ENCODE measurements at regions not wholly inside any gene's neighbourhood (a gene's known extent, or its start where the extent isn't known, plus 50 kb on each side); places are given as distances from the start of the nearest gene placed in this dataset.

DNA sequence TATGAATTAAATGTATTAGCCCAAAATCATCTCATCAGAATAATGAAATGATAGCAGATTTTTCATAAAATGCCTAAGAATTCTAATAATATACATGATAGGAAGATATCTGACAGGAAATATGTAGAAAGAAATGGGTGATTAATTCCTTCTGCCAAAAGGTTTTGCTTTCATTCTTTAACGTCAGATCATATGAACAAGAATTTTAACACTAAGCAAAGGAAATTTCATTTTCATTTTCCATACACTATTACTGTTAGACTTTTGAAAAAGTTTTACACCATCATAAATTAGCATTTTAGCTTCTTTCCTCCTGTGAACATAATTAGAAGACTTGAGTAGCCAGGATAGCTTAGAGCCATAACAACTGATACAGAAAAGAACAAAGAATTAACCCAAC lies 1099.9 kb downstream of the NSUN3 start:
- H3K4me3 ChIP-seq (ENCODE audit: low read depth, low read length) = no peak overlapping the region
- TF ChIP-seq, protein P1, sequence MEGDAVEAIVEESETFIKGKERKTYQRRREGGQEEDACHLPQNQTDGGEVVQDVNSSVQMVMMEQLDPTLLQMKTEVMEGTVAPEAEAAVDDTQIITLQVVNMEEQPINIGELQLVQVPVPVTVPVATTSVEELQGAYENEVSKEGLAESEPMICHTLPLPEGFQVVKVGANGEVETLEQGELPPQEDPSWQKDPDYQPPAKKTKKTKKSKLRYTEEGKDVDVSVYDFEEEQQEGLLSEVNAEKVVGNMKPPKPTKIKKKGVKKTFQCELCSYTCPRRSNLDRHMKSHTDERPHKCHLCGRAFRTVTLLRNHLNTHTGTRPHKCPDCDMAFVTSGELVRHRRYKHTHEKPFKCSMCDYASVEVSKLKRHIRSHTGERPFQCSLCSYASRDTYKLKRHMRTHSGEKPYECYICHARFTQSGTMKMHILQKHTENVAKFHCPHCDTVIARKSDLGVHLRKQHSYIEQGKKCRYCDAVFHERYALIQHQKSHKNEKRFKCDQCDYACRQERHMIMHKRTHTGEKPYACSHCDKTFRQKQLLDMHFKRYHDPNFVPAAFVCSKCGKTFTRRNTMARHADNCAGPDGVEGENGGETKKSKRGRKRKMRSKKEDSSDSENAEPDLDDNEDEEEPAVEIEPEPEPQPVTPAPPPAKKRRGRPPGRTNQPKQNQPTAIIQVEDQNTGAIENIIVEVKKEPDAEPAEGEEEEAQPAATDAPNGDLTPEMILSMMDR (IDR thresholded peaks at IDR 0.05; ENCODE audit: low read depth, low read length, missing control alignments) = no peak
- no peak for DNase-seq (ENCODE audit: low read depth)

DNA sequence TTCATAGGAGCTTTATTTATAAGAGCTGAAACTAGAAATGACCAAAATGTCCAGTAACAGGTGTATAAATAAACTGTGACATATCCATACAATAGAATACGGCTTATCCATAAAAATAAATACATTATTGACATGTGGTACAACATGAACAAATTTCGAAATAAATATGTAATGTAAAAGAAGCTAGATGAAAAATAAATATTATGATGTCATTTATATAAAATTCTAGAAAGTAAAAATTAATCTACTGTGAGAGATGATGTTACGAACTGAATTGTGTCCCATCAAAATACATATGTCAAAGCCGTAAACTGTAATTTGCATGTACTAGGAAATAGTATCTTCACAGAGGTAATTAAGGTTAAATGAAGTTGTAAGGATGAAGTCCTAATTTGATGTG lies 1104.9 kb downstream of the NSUN3 start:
- H3K4me3 ChIP-seq (ENCODE audit: low read depth, low read length) = no peak overlapping the region
- TF ChIP-seq, protein P1 (IDR thresholded peaks at IDR 0.05; ENCODE audit: low read depth, low read length, missing control alignments) = no peak
- no peak for DNase-seq (ENCODE audit: low read depth)

DNA sequence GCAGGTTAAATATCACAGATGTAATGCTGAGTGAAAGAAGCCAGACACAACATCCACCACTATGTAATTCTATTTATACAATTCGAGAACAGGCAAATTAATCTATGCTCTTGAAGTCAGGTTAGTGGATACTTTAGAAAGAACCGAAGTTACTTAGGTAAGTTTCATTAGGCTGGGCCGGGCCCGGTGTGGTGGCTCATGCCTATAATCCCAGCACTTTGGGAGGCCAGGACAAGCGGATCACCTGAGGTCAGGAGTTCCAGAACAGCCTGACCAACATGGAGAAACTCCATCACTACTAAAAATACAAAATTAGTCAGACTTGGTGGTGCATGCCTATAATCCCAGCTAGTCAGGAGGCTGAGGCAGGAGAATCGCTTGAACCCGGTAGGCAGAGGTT lies 1105.7 kb downstream of the NSUN3 start:
- TF ChIP-seq, protein P1 (IDR thresholded peaks at IDR 0.05; ENCODE audit: low read depth, low read length, missing control alignments) = no peak

DNA sequence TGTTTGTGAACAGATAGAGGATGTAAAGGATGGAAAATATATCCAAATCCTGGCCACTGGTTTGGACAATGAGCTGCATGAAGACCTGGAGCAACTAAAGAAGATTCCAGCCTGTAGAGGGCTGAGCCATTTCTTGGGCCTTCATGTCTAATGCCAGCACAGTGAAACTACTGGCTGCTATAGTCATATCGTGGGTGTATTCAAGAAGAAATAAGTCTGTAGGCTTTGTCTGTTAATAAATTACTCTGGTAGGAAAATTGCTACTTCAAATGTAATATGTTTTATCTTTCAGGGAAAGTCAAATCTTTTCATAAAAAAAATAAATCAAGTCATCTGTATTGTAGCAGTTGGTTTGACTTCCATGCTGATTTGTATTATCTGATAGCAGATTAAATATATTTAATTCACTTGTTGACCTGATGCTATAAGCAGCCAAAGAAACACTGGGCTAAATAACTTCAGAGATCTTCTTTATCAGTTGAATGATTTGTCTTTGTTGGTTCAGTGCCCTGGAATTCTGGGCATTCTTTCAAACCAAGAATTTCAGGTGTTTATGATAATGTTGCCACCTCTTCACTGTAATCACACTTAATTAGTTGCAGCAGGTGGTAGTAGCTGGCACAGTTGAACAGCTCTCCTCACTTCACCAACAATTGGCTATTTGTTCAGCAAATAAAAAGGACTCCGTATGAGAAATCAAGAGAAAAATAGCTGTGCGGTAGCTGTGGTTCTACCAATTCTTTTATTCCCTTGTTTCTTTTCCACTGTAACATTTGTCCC lies 1109.5 kb downstream of the NSUN3 start:
- H3K4me3 ChIP-seq (ENCODE audit: low read depth, low read length) = no peak overlapping the region
- TF ChIP-seq, protein P1 (IDR thresholded peaks at IDR 0.05; ENCODE audit: low read depth, low read length, missing control alignments) = no peak
- no peak for DNase-seq (ENCODE audit: low read depth)

More for the DNA sequence above, 1105.7 kb downstream of the NSUN3 start:
- no peak overlapping the region for H3K4me3 ChIP-seq (ENCODE audit: low read depth, low read length)
- DNase-seq (ENCODE audit: low read depth) = no peak

DNA sequence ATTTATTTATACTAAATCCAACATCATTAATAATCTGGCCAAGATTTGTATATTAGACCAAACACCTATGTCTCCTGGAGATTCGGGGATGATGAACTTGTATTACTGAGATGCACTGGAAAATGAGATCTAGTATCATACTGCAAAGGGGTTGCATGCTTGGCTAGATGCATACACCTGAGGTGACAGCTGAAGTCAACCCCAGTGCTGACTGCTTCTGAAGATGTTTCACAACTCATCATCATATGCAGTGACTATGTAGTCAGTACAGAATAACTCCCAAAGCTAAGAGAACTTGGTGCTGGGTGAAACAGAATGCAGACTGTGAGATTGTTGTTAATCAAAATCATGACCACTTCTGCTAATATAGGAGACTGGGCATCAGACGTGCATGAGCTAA lies 1114.2 kb downstream of the NSUN3 start:
- TF ChIP-seq, protein P1 (IDR thresholded peaks at IDR 0.05; ENCODE audit: low read depth, low read length, missing control alignments) = no peak
- no peak overlapping the region for H3K4me3 ChIP-seq (ENCODE audit: low read depth, low read length)
- no peak for DNase-seq (ENCODE audit: low read depth)

DNA sequence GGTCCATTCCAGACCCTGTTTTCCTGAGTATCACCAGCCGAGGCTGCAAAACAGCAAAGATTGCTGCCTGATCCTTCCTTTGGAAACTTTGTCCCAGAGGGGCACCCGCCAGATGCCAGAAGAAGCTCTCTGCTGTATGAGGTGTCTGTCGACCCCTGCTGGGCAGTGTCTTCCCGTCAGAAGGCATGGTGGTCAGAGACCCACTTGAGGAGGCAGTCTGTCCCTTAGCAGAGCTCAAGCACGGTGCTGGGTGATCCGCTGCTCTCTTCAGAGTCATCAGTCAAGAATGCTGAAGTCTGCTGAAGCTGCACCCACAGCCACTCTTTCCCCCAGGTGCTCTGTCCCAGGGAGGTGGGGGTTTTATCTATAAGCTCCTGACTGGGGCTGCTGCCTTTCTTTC lies 1121.2 kb downstream of the NSUN3 start:
- TF ChIP-seq, protein P1 (IDR thresholded peaks at IDR 0.05; ENCODE audit: low read depth, low read length, missing control alignments) = no peak
- no peak overlapping the region for H3K4me3 ChIP-seq (ENCODE audit: low read depth, low read length)
- no peak for DNase-seq (ENCODE audit: low read depth)

DNA sequence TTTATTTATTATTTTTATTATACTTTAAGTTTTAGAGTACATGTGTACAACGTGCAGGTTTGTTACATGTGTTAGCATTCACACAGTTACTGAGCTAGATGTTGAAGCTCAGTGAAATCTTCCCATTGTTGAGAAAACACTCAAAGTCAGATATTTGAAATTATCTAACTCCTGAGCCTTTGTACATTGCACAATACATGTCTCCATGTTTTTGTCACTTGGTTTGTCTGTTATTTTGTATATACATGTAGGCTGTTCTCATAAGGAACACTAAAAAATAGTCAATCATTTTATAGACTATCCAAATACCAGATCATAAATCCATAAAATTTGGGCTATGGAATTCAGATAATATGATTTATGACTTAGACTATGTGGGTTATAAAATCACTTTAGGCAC lies 1126.5 kb downstream of the NSUN3 start:
- TF ChIP-seq, protein P1 (IDR thresholded peaks at IDR 0.05; ENCODE audit: low read depth, low read length, missing control alignments) = no peak
- DNase-seq (ENCODE audit: low read depth) = no peak
- no peak overlapping the region for H3K4me3 ChIP-seq (ENCODE audit: low read depth, low read length)
